Neuronal stem cell (in vitro differentiated cells): ENCODE measurements at regions not wholly inside any gene's neighbourhood (a gene's known extent, or its start where the extent isn't known, plus 50 kb on each side); places are given as distances from the start of the nearest gene placed in this dataset.

ENCODE experiments used
- DNase-seq: peaks from one replicate; pipeline ENCODE4 v3.0.0-alpha.2; 2013; ENCODE audit warnings: low spot score
- H2AFZ ChIP-seq: one replicate; pipeline ENCODE4 v1.6.1; 2013; ENCODE audit warnings: mild to moderate bottlenecking, low read length, inconsistent platforms
- H2AK5ac ChIP-seq: 2 replicates; pipeline ENCODE4 v1.6.1; 2013; ENCODE audit warnings: low read depth, mild to moderate bottlenecking, inconsistent platforms, low read length, moderate library complexity, mixed read lengths
- H2BK120ac ChIP-seq: 2 replicates; pipeline ENCODE4 v1.6.1; 2013; ENCODE audit warnings: low read depth, mild to moderate bottlenecking, inconsistent platforms, low read length, moderate library complexity, mixed read lengths
- H2BK12ac ChIP-seq: one replicate; pipeline ENCODE4 v1.6.1; 2013; ENCODE audit warnings: low read length, inconsistent platforms
- H2BK15ac ChIP-seq: 2 replicates; pipeline ENCODE4 v1.6.1; 2013; ENCODE audit warnings: mild to moderate bottlenecking, low read length, inconsistent platforms, mixed read lengths
- H2BK5ac ChIP-seq: one replicate; pipeline ENCODE4 v1.6.1; 2013; ENCODE audit warnings: inconsistent platforms, mild to moderate bottlenecking, low read length, moderate library complexity
- H3K14ac ChIP-seq: one replicate; pipeline ENCODE4 v1.6.1; 2013; ENCODE audit warnings: low read length, inconsistent platforms
- H3K18ac ChIP-seq: 2 replicates; pipeline ENCODE4 v1.6.1; 2013; ENCODE audit warnings: low read length, inconsistent platforms
- H3K23ac ChIP-seq: 2 replicates; pipeline ENCODE4 v1.6.1; 2013; ENCODE audit warnings: low read depth, mild to moderate bottlenecking, mixed read lengths, low read length, inconsistent platforms; ENCODE audit not compliant: poor library complexity
- H3K27ac ChIP-seq: replicated peaks from 3 replicates; pipeline ENCODE4 v1.5.1; 2013; ENCODE audit warnings: low read length, inconsistent platforms
- H3K27me3 ChIP-seq, 3 experiments: 2 replicates each; pipeline ENCODE4 v1.6.1; 2013; ENCODE audit warnings: low read length in 3 of 3, mild to moderate bottlenecking in 2 of 3, inconsistent platforms in 1 of 3, low read depth in 1 of 3, mixed read lengths in 1 of 3, moderate library complexity in 1 of 3; ENCODE audit not compliant: control insufficient read depth in 3 of 3, insufficient read depth in 3 of 3
- H3K36me3 ChIP-seq, 2 donors: replicated peaks in 1 of 2; 2 replicates each; pipeline ENCODE4 v1.6.1; 2013; ENCODE audit warnings: low read length in 2 of 2; ENCODE audit not compliant: control insufficient read depth in 2 of 2, insufficient read depth in 2 of 2
- H3K4ac ChIP-seq: 2 replicates; pipeline ENCODE4 v1.6.1; 2013; ENCODE audit warnings: inconsistent platforms, mild to moderate bottlenecking, low read length, moderate library complexity
- H3K4me1 ChIP-seq, 2 donors: 1 replicate in 1 of 2; 2 replicates in 1 of 2; pipeline ENCODE4 v1.6.1; 2013; ENCODE audit warnings: low read length in 2 of 2, low read depth in 1 of 2; ENCODE audit not compliant: control insufficient read depth in 2 of 2, insufficient read depth in 1 of 2
- H3K4me2 ChIP-seq: one replicate; pipeline ENCODE4 v1.6.1; 2013; ENCODE audit warnings: mild to moderate bottlenecking, low read length, inconsistent platforms; ENCODE audit not compliant: insufficient read depth, poor library complexity, severe bottlenecking
- H3K4me3 ChIP-seq, 2 donors: 2 replicates each; pipeline ENCODE4 v1.5.1; 2013; ENCODE audit warnings: low read length in 2 of 2, mild to moderate bottlenecking in 2 of 2, inconsistent platforms in 1 of 2, moderate library complexity in 1 of 2
- H3K79me1 ChIP-seq: one replicate; pipeline ENCODE4 v1.6.1; 2013; ENCODE audit warnings: low read depth, mild to moderate bottlenecking, inconsistent platforms, low read length, moderate library complexity
- H3K9ac ChIP-seq: one replicate; pipeline ENCODE4 v1.6.1; 2013; ENCODE audit warnings: mild to moderate bottlenecking, low read depth, low read length, inconsistent platforms; ENCODE audit not compliant: poor library complexity
- H3K9me3 ChIP-seq, 2 donors: replicated peaks in 1 of 2; 2 replicates each; pipeline versions ENCODE3 to v1.6.1; 2013; ENCODE audit warnings: low read length in 2 of 2, mild to moderate bottlenecking in 2 of 2, inconsistent platforms in 1 of 2, low read depth in 1 of 2, mixed read lengths in 1 of 2, moderate library complexity in 1 of 2; ENCODE audit not compliant: control insufficient read depth in 2 of 2, insufficient read depth in 1 of 2
- H4K8ac ChIP-seq: one replicate; pipeline ENCODE4 v1.6.1; 2013; ENCODE audit warnings: low read depth, mild to moderate bottlenecking, inconsistent platforms, low read length, moderate library complexity
- H4K91ac ChIP-seq: one replicate; pipeline ENCODE4 v1.6.1; 2013; ENCODE audit warnings: low read length, low read depth, mild to moderate bottlenecking, inconsistent platforms; ENCODE audit not compliant: poor library complexity
- WGBS, 2 donors: extraction: QIAGEN DNeasy Blood & Tissue Kit; methylation state at CpG; one replicate each; pipeline ENCODE4 v1.1.7; 2013; ENCODE audit warnings: missing lambda C conversion rate in 2 of 2, mixed read lengths in 1 of 2; ENCODE audit not compliant: insufficient read length in 2 of 2, insufficient replicate concordance in 1 of 2; ENCODE audit errors: extremely low coverage in 2 of 2; 5-methylcytosine and 5-hydroxymethylcytosine counted together

GRCh38 chr14:71588028-71588427, 344.2 kb upstream of the RGS6 start:
- WGBS, 2 donors: no CpG with 5 or more reads among the region's 9 CpGs
- H3K27me3 ChIP-seq: no peaks in the 10 kb centered on the region
- peaks cover 10 to 13% of the 10 kb centered on the region in 2 donors for H3K4me1 ChIP-seq

DNA sequence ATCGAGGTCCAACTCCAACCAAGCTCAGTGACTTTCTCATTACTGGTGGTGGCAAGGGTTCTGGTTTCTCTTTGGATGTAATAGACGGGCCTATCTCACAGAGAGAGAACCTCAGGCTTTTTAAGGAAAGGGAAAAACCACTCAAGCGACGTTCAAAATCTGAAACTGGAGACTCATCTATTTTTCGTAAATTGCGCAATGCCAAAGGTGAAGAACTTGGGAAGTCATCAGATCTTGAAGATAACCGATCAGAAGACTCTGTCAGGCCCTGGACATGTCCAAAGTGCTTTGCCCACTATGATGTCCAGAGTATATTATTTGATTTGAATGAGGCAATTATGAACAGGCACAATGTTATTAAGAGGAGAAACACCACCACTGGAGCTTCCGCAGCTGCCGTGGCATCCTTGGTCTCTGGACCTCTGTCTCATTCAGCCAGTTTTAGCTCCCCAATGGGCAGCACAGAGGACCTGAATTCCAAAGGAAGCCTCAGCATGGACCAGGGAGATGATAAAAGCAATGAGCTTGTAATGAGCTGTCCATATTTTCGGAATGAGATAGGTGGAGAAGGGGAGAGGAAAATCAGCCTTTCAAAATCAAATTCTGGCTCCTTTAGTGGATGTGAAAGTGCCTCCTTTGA, 343.5 kb upstream of the RGS6 start:
- no peak overlapping the region for H3K23ac ChIP-seq
- H3K14ac ChIP-seq: no peak overlapping the region
- no peak overlapping the region for H3K4me2 ChIP-seq
- no peak overlapping the region for H3K4ac ChIP-seq
- H3K79me1 ChIP-seq: no peaks in the 10 kb centered on the region
- H3K9me3 ChIP-seq: no peaks in the 10 kb centered on the region
- H3K27me3 ChIP-seq: no peaks in the 10 kb centered on the region
- no peak overlapping the region for H2BK15ac ChIP-seq
- H3K27ac ChIP-seq: no peak overlapping the region
- no peak overlapping the region for H2AK5ac ChIP-seq
- H2BK120ac ChIP-seq: no peak overlapping the region
- H2BK5ac ChIP-seq: no peak overlapping the region
- H3K4me3 ChIP-seq: no peak overlapping the region
- no peak overlapping the region for H3K18ac ChIP-seq
- no peak overlapping the region for H4K91ac ChIP-seq
- H3K9ac ChIP-seq: no peak overlapping the region
- H3K4me1 ChIP-seq: peaks cover 9 to 13% of the 10 kb centered on the region in 2 donors
- H4K8ac ChIP-seq: no peak overlapping the region
- WGBS, 2 donors: no CpG with 5 or more reads among the region's 10 CpGs
- no peak overlapping the region for H2BK12ac ChIP-seq
- no peak for DNase-seq
- no peak overlapping the region for H2AFZ ChIP-seq
- H3K36me3 ChIP-seq: peaks cover 0 to 11% of the 10 kb centered on the region in 2 donors

More at GRCh38 chr14:71588028-71588427, 344.2 kb upstream of the RGS6 start:
- Histone ChIP-seq H2AK5ac (no peak overlapping the region), H3K18ac (no peak overlapping the region), H3K27ac (peak overlapping the region; percentile 8), H4K91ac (no peak overlapping the region), H2BK5ac (no peak overlapping the region), H3K9me3 (no peaks in the 10 kb centered on the region), H4K8ac (no peak overlapping the region), H3K23ac (no peak overlapping the region), H2BK120ac (no peak overlapping the region), H3K4me2 (no peak overlapping the region), H2BK15ac (no peak overlapping the region), H3K36me3 (peaks cover 0 to 11% of the 10 kb centered on the region in 2 donors), H3K79me1 (no peaks in the 10 kb centered on the region), H3K9ac (no peak overlapping the region), H3K14ac (no peak overlapping the region), H2BK12ac (no peak overlapping the region), H3K4me3 (no peak overlapping the region), H2AFZ (no peak overlapping the region), H3K4ac (no peak overlapping the region)
- DNase-seq: no peak

DNA sequence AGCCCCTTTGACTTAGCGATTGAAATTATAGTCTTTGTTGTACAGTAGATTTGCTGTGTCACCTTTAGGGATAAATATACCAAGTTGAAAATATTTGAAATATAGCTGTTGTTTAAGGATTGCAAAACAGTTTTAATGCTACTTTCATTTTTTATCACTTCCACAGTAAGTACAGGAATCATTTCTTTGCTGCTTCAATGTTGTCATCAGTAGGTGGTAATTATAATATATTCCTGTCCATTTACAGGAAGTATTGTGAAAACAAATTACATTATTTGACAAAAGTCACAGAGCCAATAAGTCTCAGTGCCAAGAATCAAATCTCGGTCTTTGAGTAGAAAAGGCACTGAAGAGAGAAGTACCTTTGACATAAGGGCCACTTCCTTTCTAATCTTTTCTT, 342.6 kb upstream of the RGS6 start:
- Histone ChIP-seq H3K27me3 (no peaks in the 10 kb centered on the region), H2AFZ (no peak overlapping the region), H3K4me3 (no peak overlapping the region), H2BK15ac (no peak overlapping the region), H4K8ac (no peak overlapping the region), H2BK5ac (no peak overlapping the region), H2BK120ac (no peak overlapping the region), H3K79me1 (no peaks in the 10 kb centered on the region), H3K36me3 (peaks cover 0 to 11% of the 10 kb centered on the region in 2 donors), H3K27ac (no peak overlapping the region), H3K4me2 (no peak overlapping the region), H3K14ac (no peak overlapping the region), H4K91ac (no peak overlapping the region), H3K9me3 (no peaks in the 10 kb centered on the region), H3K18ac (no peak overlapping the region), H3K4me1 (peaks cover 8 to 9% of the 10 kb centered on the region in 2 donors), H3K4ac (no peak overlapping the region), H2AK5ac (no peak overlapping the region), H3K23ac (no peak overlapping the region), H3K9ac (no peak overlapping the region), H2BK12ac (no peak overlapping the region)
- no peak for DNase-seq
- WGBS, 2 donors: no CpG with 5 or more reads among the region's 2 CpGs

DNA sequence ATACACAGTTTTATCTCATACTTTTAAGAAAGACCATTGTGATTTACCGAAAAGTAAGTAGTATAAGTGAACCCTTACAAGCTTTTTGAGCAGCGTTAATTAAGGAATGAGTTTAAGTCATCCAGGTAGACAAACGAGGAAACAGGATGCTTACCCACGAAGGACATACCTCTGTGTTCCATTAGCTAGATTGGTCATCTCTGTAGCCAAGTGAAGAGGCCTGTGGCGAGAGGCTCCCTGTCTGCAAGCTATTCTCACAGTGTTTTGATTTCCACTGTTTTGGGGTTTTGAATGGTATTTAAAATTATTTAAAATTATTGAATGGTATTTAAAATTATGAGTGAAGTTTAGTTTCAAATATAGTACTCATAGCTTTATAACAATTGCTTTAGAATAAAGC, 342.1 kb upstream of the RGS6 start:
- no peaks in the 10 kb centered on the region for H3K79me1 ChIP-seq
- H3K36me3 ChIP-seq: peaks cover 0 to 11% of the 10 kb centered on the region in 2 donors
- H2BK120ac ChIP-seq: no peak overlapping the region
- no CpG with 5 or more reads among the region's 5 CpGs for WGBS, 2 donors
- no peak for DNase-seq
- no peak overlapping the region for H3K14ac ChIP-seq
- no peak overlapping the region for H2BK15ac ChIP-seq
- no peak overlapping the region for H3K18ac ChIP-seq
- H3K23ac ChIP-seq: no peak overlapping the region
- no peaks in the 10 kb centered on the region for H3K9me3 ChIP-seq
- no peak overlapping the region for H2AFZ ChIP-seq
- no peak overlapping the region for H2BK12ac ChIP-seq
- no peak overlapping the region for H2AK5ac ChIP-seq
- H2BK5ac ChIP-seq: no peak overlapping the region
- H3K4ac ChIP-seq: no peak overlapping the region
- peaks cover 9 to 11% of the 10 kb centered on the region in 2 donors for H3K4me1 ChIP-seq
- no peak overlapping the region for H4K8ac ChIP-seq
- no peak overlapping the region for H3K9ac ChIP-seq
- H3K4me2 ChIP-seq: no peak overlapping the region
- H3K27me3 ChIP-seq: no peaks in the 10 kb centered on the region
- H3K4me3 ChIP-seq: no peak overlapping the region
- no peak overlapping the region for H3K27ac ChIP-seq
- no peak overlapping the region for H4K91ac ChIP-seq
